MCF 10A (cell line): ENCODE measurements at regions not wholly inside any gene's neighbourhood (a gene's known extent, or its start where the extent isn't known, plus 50 kb on each side); places are given as distances from the start of the nearest gene placed in this dataset.

Experiments
- BruUV-seq: library from RNA; stranded (reverse); fragments of 400-500 nt; replicated peaks from 2 replicates; lab custom pipeline; 2021; lab: Mats Ljungman, UMichigan
- CTCF ChIA-PET: fragments of 300-600 bp; sonication (Branson Sonifier 250); formaldehyde crosslinking; extraction: SDS; loops from one replicate; lab custom pipeline; 2021; ENCODE audit warnings: antibody characterized with exemption, inconsistent platforms; lab: Yijun Ruan, JAX
- POLR2A ChIA-PET: fragments of 300-600, 350-650 bp; sonication (Branson Sonifier 250); formaldehyde crosslinking; extraction: SDS; loops from one replicate; lab custom pipeline; 2020; ENCODE audit warnings: antibody characterized with exemption, inconsistent platforms; lab: Yijun Ruan, JAX
- DNase-seq: peaks from one replicate; pipeline ENCODE4 v3.0.0-alpha.2; 2018; ENCODE audit not compliant: unreplicated experiment
- H3K27ac Mint-ChIP-seq: one replicate; pipeline ENCODE4 v1.8.0; 2022; ENCODE audit warnings: mild to moderate bottlenecking, low read depth, mixed read lengths; ENCODE audit not compliant: unreplicated experiment
- H3K27me3 Mint-ChIP-seq: one replicate; pipeline ENCODE4 v1.8.0; 2022; ENCODE audit warnings: mixed read lengths; ENCODE audit not compliant: insufficient read depth, unreplicated experiment
- H3K36me3 Mint-ChIP-seq: one replicate; pipeline ENCODE4 v1.8.0; 2022; ENCODE audit warnings: mild to moderate bottlenecking, moderate library complexity, mixed read lengths; ENCODE audit not compliant: insufficient read depth, unreplicated experiment
- H3K4me1 Mint-ChIP-seq: one replicate; pipeline ENCODE4 v1.8.0; 2022; ENCODE audit warnings: mixed read lengths; ENCODE audit not compliant: insufficient read depth, unreplicated experiment
- H3K4me3 Mint-ChIP-seq: one replicate; pipeline ENCODE4 v1.8.0; 2022; ENCODE audit warnings: mild to moderate bottlenecking, moderate library complexity, mixed read lengths; ENCODE audit not compliant: unreplicated experiment
- H3K9me3 Mint-ChIP-seq: one replicate; pipeline ENCODE4 v1.8.0; 2022; ENCODE audit warnings: mixed read lengths; ENCODE audit not compliant: unreplicated experiment
- intact Hi-C: fragments of 100-400 bp; cut with micrococcal nuclease; formaldehyde crosslinking; loops from 2 replicates; pipeline ENCODE4 v1.14.1; 2022
- TF ChIP-seq, protein P1 (sequence below): fragments of 200-600 bp; IDR thresholded peaks from one replicate; pipeline ENCODE4 v1.8.0; 2022; ENCODE audit warnings: antibody characterized with exemption, mild to moderate bottlenecking; ENCODE audit not compliant: unreplicated experiment

GRCh38 chr4:124330045-124330444, 382.5 kb downstream of the ANKRD50 start:
- POLR2A ChIA-PET: no interaction called here
- no peaks in the 10 kb centered on the region for H3K4me1 Mint-ChIP-seq
- BruUV-seq: no TSS peak
- intact Hi-C loops: loop anchor here (10.0 kb wide), 2 partner anchors 615 to 745 kb away; no protein-coding TSS in a partner anchor
- DNase-seq: no peak
- H3K36me3 Mint-ChIP-seq: no peaks in the 10 kb centered on the region
- CTCF ChIA-PET: interaction anchor here (1.7 kb wide), 1 partner anchor 8 kb away, joined by 4 read pairs; no protein-coding TSS in a partner anchor
- H3K27me3 Mint-ChIP-seq: no peaks in the 10 kb centered on the region
- TF ChIP-seq, protein P1, sequence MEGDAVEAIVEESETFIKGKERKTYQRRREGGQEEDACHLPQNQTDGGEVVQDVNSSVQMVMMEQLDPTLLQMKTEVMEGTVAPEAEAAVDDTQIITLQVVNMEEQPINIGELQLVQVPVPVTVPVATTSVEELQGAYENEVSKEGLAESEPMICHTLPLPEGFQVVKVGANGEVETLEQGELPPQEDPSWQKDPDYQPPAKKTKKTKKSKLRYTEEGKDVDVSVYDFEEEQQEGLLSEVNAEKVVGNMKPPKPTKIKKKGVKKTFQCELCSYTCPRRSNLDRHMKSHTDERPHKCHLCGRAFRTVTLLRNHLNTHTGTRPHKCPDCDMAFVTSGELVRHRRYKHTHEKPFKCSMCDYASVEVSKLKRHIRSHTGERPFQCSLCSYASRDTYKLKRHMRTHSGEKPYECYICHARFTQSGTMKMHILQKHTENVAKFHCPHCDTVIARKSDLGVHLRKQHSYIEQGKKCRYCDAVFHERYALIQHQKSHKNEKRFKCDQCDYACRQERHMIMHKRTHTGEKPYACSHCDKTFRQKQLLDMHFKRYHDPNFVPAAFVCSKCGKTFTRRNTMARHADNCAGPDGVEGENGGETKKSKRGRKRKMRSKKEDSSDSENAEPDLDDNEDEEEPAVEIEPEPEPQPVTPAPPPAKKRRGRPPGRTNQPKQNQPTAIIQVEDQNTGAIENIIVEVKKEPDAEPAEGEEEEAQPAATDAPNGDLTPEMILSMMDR: no peak
- no peaks in the 10 kb centered on the region for H3K9me3 Mint-ChIP-seq
- no peak overlapping the region for H3K4me3 Mint-ChIP-seq
- H3K27ac Mint-ChIP-seq: no peak overlapping the region

DNA sequence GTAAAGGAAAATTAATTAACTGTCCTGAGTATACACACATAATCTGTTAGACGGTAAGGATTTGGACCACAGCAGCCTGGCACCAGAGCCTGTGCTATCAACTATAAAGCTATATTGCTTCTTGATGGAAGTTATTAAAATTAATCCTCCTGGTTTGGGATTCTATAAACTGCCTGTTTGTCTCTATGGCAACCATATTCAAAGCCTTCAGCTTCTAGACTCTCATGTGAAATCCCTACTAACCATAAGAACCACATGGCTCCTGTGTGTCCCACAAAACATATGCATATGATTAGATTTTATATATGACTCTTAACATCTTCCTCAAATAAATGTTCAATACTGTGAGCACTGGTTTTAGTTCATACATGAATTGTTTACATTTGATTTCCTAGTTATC, 380.8 kb downstream of the ANKRD50 start:
- CTCF ChIA-PET: interaction anchor here (1.7 to 4.0 kb wide), 2 partner anchors 9 to 951 kb away, joined by 4 to 49 read pairs; no protein-coding TSS in a partner anchor
- intact Hi-C loops: loop anchor here (10.0 kb wide), 2 partner anchors 613 to 743 kb away; no protein-coding TSS in a partner anchor
- TF ChIP-seq, protein P1: no peak
- Mint-ChIP-seq H3K27ac (no peak overlapping the region), H3K4me3 (no peak overlapping the region), H3K27me3 (no peaks in the 10 kb centered on the region), H3K36me3 (no peaks in the 10 kb centered on the region), H3K4me1 (no peaks in the 10 kb centered on the region), H3K9me3 (no peaks in the 10 kb centered on the region)
- POLR2A ChIA-PET: no interaction called here
- no TSS peak for BruUV-seq
- DNase-seq: no peak

- peaks cover 5% of the 10 kb centered on the region for H3K4me1 Mint-ChIP-seq
- ChIA-PET POLR2A (interaction anchor here (0.6 to 2.5 kb wide), 6 partner anchors 105 to 950 kb away, joined by 3 to 15 read pairs (median 3); partner anchors contain the start of gene ANKRD50), CTCF (interaction anchor here (0.5 to 4.0 kb wide), 15 partner anchors 10 to 949 kb away, joined by 3 to 49 read pairs (median 4); no protein-coding TSS in a partner anchor)
- H3K27ac Mint-ChIP-seq: no peak overlapping the region
- no TSS peak for BruUV-seq
- no peaks in the 10 kb centered on the region for H3K9me3 Mint-ChIP-seq
- no peak overlapping the region for H3K4me3 Mint-ChIP-seq
- no peaks in the 10 kb centered on the region for H3K36me3 Mint-ChIP-seq
- DNase-seq: no peak
- no peaks in the 10 kb centered on the region for H3K27me3 Mint-ChIP-seq
- TF ChIP-seq, protein P1: no peak
- intact Hi-C loops: loop anchor here (10.0 kb wide), 2 partner anchors 611 to 741 kb away; no protein-coding TSS in a partner anchor
Measured at GRCh38 chr4:124333466-124333865, 379.1 kb downstream of the ANKRD50 start.

DNA sequence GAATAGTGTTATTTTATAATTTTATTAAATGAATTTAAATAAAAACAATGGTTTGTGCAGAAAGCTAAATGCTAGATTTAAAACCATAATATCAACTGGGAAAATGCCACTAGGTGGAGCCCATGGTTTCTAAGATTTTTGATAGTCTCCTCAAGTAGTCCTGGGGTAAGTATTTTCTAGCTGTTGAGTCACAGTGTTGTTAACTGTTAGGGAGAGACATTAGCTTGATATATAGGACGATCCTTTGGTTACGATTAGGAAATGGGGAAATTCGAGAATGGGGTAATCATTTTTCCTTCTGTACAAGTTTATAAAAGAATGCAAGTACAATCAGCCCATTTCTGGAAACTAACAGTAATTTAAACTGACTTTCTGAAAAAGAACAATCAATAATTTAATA, 378.4 kb downstream of the ANKRD50 start:
- peak overlapping the region; percentile 23 for H3K4me3 Mint-ChIP-seq
- no peak overlapping the region for H3K27ac Mint-ChIP-seq
- CTCF ChIA-PET: interaction anchor here (0.5 to 4.0 kb wide), 17 partner anchors 10 to 949 kb away, joined by 3 to 49 read pairs (median 4); no protein-coding TSS in a partner anchor
- peak; percentile 81 for DNase-seq
- H3K9me3 Mint-ChIP-seq: no peaks in the 10 kb centered on the region
- TF ChIP-seq, protein P1: peak; percentile 64
- no peaks in the 10 kb centered on the region for H3K27me3 Mint-ChIP-seq
- intact Hi-C loops: loop anchor here (1.0 to 10.0 kb wide), 5 partner anchors 377 to 949 kb away; no protein-coding TSS in a partner anchor
- BruUV-seq: no TSS peak
- POLR2A ChIA-PET: interaction anchor here (0.6 to 2.5 kb wide), 7 partner anchors 104 to 950 kb away, joined by 3 to 15 read pairs (median 3); partner anchors contain the start of gene ANKRD50
- H3K36me3 Mint-ChIP-seq: no peaks in the 10 kb centered on the region
- peaks cover 5% of the 10 kb centered on the region for H3K4me1 Mint-ChIP-seq
